Esophagus squamous epithelium (tissue), 5 donors: ENCODE measurements at regions not wholly inside any gene's neighbourhood (a gene's known extent, or its start where the extent isn't known, plus 50 kb on each side); places are given as distances from the start of the nearest gene placed in this dataset.
"Not testable (repeated sequence)": the region's sequence is repeated elsewhere in the genome, so short reads cannot be mapped to it uniquely, and the experiment has no call there.

Source experiments
- DNase-seq: peaks from one replicate; lab custom pipeline; 2025; lab: John Stamatoyannopoulos, UW
- H3K27ac ChIP-seq, 4 donors: fragments of 200-600 bp; sonication (generic); one replicate each; pipeline ENCODE4 v1.5.1; 2016 to 2019; ENCODE audit warnings: mild to moderate bottlenecking in 1 of 4
- H3K27me3 ChIP-seq, 4 donors: fragments of 200-600 bp; sonication (generic); 1 replicate in 3 of 4; 2 replicates in 1 of 4; pipeline versions ENCODE4 v1.5.1 to v1.6.0; 2017 to 2021; ENCODE audit warnings: antibody characterized with exemption in 1 of 4
- H3K36me3 ChIP-seq, 3 donors: fragments of 200-600 bp; sonication (generic); one replicate each; pipeline ENCODE4 v1.5.1; 2016 to 2019
- H3K4me1 ChIP-seq, 3 donors: fragments of 200-600 bp; sonication (generic); one replicate each; pipeline ENCODE4 v1.5.1; 2017 to 2019
- H3K4me3 ChIP-seq, 4 donors: fragments of 200-600 bp; sonication (generic); 1 replicate in 3 of 4; 2 replicates in 1 of 4; pipeline ENCODE4 v1.5.1; 2016 to 2019; ENCODE audit warnings: mild to moderate bottlenecking in 2 of 4, moderate library complexity in 1 of 4
- H3K9me3 ChIP-seq, 3 donors: fragments of 200-600 bp; sonication (generic); one replicate each; pipeline ENCODE4 v1.5.1; 2016 to 2019
- POLR2A ChIP-seq, 4 donors: fragments of 450-650 bp; IDR thresholded peaks; one replicate each; pipeline ENCODE4 v1.6.1; 2017; ENCODE audit warnings: antibody characterized with exemption in 4 of 4, mild to moderate bottlenecking in 4 of 4, moderate library complexity in 3 of 4
- WGBS, 2 donors: methylation state at CpG; one replicate each; pipeline ENCODE4 v1.1.5; 2018; 5-methylcytosine and 5-hydroxymethylcytosine counted together
- intact Hi-C: fragments of 100-400 bp; cut with DNase I; formaldehyde crosslinking; loops from one replicate; pipeline ENCODE4 v1.15.0; 2022
- TF ChIP-seq, protein P1 (sequence below), 6 experiments: fragments of 450-650 bp in 4 of 6; fragments of 200-600 bp in 2 of 6; sonication (generic) in 2 of 6; IDR thresholded peaks; one replicate each; pipeline ENCODE4 v1.5.1; 2016 to 2019; ENCODE audit warnings: antibody characterized with exemption in 6 of 6, mild to moderate bottlenecking in 4 of 6, moderate library complexity in 4 of 6
- donor health status: DM: yes; HTN: yes; CAD: no.

DNA sequence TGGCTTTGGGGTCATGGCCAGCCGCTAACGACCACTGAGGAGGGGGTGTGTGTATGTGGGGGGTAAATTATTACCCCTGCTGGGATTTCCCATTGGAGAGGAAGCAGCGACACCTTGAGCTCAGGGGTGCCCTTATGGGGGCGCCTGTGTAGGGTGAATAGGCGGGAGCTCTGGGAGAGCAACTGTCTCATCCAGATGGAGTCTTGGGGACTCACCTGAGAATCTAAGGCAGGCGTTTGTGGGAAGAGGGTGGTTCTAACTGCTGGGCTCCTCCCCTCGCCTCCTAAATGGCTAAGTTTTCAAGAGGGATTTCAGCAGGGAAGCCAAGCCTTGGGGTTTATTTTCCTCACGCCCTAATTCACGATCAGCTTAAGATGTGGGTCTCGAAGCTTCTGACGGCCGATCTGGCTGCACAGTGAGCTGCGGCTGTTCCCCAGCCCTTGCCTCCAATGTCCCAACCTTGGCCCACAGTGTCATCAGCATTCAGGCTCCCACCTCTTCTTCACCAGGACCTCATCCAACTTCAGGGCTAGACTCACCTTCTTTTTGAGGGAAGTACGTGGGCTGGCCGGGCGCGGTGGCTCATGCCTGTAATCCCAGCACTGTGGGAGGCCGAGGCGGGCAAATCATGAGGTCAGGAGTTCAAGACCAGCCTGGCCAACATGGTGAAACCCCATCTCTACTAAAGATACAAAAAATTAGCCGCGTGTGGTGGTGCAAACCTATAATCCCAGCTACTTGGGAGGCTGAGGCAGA is 136.9 kb upstream of the EEF2KMT start:
- Histone ChIP-seq H3K27me3 (peaks cover 0 to 20% (median 0%) of the 10 kb centered on the region in 4 donors), H3K4me1 (no peaks in the 10 kb centered on the region), H3K4me3 (no peak overlapping the region), H3K27ac (no peak overlapping the region), H3K36me3 (no peaks in the 10 kb centered on the region), H3K9me3 (peaks cover 0 to 10% (median 0%) of the 10 kb centered on the region in 3 donors)
- no peak for DNase-seq
- intact Hi-C loops, result no loop called here
- no peak for TF ChIP-seq POLR2A (IDR thresholded peaks at IDR 0.05)
- TF ChIP-seq, protein P1, sequence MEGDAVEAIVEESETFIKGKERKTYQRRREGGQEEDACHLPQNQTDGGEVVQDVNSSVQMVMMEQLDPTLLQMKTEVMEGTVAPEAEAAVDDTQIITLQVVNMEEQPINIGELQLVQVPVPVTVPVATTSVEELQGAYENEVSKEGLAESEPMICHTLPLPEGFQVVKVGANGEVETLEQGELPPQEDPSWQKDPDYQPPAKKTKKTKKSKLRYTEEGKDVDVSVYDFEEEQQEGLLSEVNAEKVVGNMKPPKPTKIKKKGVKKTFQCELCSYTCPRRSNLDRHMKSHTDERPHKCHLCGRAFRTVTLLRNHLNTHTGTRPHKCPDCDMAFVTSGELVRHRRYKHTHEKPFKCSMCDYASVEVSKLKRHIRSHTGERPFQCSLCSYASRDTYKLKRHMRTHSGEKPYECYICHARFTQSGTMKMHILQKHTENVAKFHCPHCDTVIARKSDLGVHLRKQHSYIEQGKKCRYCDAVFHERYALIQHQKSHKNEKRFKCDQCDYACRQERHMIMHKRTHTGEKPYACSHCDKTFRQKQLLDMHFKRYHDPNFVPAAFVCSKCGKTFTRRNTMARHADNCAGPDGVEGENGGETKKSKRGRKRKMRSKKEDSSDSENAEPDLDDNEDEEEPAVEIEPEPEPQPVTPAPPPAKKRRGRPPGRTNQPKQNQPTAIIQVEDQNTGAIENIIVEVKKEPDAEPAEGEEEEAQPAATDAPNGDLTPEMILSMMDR (IDR thresholded peaks at IDR 0.05), result no peak
- 72 to 76% methylated on average over 9 to 13 of the region's 21 CpGs for WGBS, 2 donors

DNA sequence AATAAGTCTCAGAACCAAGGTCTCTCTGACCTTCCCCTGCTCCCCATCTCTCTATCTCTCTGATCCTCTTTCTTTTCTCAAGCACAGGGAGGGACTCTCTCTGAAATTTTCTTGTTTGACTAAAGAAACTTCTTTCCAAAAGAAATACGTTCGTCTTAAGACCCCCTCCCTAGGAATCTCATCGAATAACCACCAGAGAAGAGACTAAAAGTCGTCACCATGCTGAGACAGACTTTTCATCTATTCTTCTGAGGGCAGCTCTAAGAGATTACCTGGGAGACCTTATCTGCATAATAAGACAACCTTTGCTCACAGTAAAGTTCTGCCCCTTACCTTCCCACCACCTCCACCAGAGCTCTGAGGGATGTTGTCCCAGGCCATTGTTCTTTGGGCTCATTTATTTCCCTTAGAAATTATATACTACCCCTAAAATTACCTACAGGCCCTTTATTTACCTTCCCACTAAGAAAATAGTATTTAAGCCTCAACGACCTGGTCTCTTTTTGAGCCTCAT is 133.7 kb upstream of the EEF2KMT start:
- H3K9me3 ChIP-seq, result peaks cover 0 to 10% (median 0%) of the 10 kb centered on the region in 3 donors
- 64 to 72% methylated on average over 5 of the region's 5 CpGs for WGBS, 2 donors
- no peak overlapping the region for H3K4me3 ChIP-seq
- TF ChIP-seq, protein P1 (IDR thresholded peaks at IDR 0.05), result no peak
- TF ChIP-seq POLR2A (IDR thresholded peaks at IDR 0.05), result no peak
- no peak for DNase-seq
- intact Hi-C loops, result no loop called here
- no peaks in the 10 kb centered on the region for H3K36me3 ChIP-seq
- H3K4me1 ChIP-seq, result no peaks in the 10 kb centered on the region
- peaks cover 0 to 16% (median 0%) of the 10 kb centered on the region in 4 donors for H3K27me3 ChIP-seq
- H3K27ac ChIP-seq, result no peak overlapping the region

DNA sequence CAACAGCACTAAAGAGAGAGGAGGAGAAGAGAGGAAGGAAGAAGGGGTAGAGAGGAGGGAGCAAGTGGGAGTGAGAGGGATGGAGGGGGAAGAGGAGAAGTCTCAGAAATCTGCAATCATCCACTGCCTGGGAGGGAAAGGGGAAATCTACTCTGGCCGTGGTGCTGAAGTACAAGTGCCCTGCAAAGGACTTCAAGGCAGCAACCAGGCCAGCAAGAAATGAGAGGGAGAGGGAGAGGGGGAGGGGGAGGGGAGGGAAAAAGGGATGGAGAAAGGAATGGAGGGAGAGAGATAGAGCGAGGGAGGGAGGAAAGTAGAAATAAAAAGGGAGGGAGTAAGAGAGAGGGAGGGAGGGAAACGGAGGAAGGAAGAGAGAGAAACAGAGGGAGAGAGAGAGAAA is 130.8 kb upstream of the EEF2KMT start:
- H3K9me3 ChIP-seq, result peaks cover 0 to 10% (median 0%) of the 10 kb centered on the region in 3 donors
- no peak overlapping the region for H3K27ac ChIP-seq
- no peaks in the 10 kb centered on the region for H3K36me3 ChIP-seq
- no peaks in the 10 kb centered on the region for H3K4me1 ChIP-seq
- no peak overlapping the region for H3K4me3 ChIP-seq
- intact Hi-C loops, result no loop called here
- no peak for TF ChIP-seq POLR2A (IDR thresholded peaks at IDR 0.05)
- TF ChIP-seq, protein P1 (IDR thresholded peaks at IDR 0.05), result no peak
- peaks cover 0 to 30% (median 0%) of the 10 kb centered on the region in 4 donors for H3K27me3 ChIP-seq
- no peak for DNase-seq
- 9 to 23% methylated on average over 3 of the region's 3 CpGs for WGBS, 2 donors

DNA sequence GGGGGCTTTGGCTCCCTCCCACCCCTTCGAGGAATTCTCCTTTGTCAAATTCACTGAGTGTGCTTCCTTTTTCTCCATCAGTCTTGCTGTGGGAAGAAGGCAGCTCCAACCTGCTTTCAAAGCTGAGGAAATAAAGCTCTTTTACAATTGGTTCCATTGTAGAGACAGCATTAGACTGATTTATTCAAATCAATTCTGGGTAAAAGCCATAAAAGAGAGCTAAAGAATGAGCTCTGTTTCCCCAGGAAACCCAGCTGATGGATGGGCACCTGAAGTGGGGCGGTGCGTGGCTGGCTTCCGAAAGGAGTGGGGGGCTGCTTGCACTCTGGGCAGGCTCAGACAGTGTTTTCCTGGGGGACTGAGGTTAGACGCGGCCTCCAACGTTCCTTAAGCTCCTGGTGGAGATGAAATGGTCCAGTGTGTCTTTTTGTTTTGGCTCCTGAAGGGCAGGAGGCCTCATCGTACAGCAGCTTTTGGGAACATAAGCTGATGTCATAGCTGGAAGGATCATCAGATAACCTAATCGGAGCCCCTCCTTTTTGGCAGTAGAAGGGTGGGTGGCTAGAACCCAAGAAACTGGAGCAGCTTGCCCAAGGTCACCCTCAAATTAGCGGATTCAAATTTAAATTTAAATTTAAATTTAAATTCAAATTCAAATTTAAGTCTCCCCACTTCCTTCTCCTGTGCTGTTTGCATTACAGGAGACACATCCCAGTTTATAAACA is 128.5 kb upstream of the EEF2KMT start:
- Histone ChIP-seq H3K4me3 (no peak overlapping the region), H3K9me3 (peaks cover 0 to 8% (median 0%) of the 10 kb centered on the region in 3 donors), H3K27ac (no peak overlapping the region), H3K36me3 (no peaks in the 10 kb centered on the region), H3K27me3 (peaks cover 0 to 34% (median 0%) of the 10 kb centered on the region in 4 donors), H3K4me1 (no peaks in the 10 kb centered on the region)
- 36 to 52% methylated on average over 9 to 10 of the region's 10 CpGs for WGBS, 2 donors
- DNase-seq, result no peak
- TF ChIP-seq, protein P1 (IDR thresholded peaks at IDR 0.05), result no peak
- TF ChIP-seq POLR2A (IDR thresholded peaks at IDR 0.05), result no peak
- intact Hi-C loops, result no loop called here

GRCh38 chr16:5222761-5223160 is 125.2 kb upstream of the EEF2KMT start:
- Histone ChIP-seq H3K4me3 (no peak overlapping the region), H3K27ac (no peak overlapping the region), H3K9me3 (no peaks in the 10 kb centered on the region), H3K4me1 (no peaks in the 10 kb centered on the region), H3K27me3 (peaks cover 0 to 27% (median 0%) of the 10 kb centered on the region in 4 donors), H3K36me3 (no peaks in the 10 kb centered on the region)
- WGBS, 2 donors, result 72 to 78% methylated on average over 4 of the region's 4 CpGs
- no peak for TF ChIP-seq POLR2A (IDR thresholded peaks at IDR 0.05)
- TF ChIP-seq, protein P1 (IDR thresholded peaks at IDR 0.05), result no peak
- DNase-seq, result no peak
- intact Hi-C loops, result no loop called here

GRCh38 chr16:5221831-5222230 is 124.2 kb upstream of the EEF2KMT start:
- H3K27ac ChIP-seq, intact Hi-C loops, H3K36me3 ChIP-seq, H3K4me1 ChIP-seq, H3K9me3 ChIP-seq, DNase-seq, H3K4me3 ChIP-seq: not testable (repeated sequence)
- peaks cover 0 to 34% (median 0%) of the 10 kb centered on the region in 4 donors for H3K27me3 ChIP-seq
- 93 to 100% methylated on average over 2 to 3 of the region's 20 CpGs for WGBS, 2 donors
